HFF-Myc (cell line): ENCODE measurements at regions not wholly inside any gene's neighbourhood (a gene's known extent, or its start where the extent isn't known, plus 50 kb on each side); places are given as distances from the start of the nearest gene placed in this dataset.

ENCODE experiments used
- DNase-seq: peaks from one replicate; pipeline ENCODE4 v3.0.0-alpha.2; 2011; ENCODE audit warnings: low read depth; ENCODE audit errors: extremely low read depth
- H3K4me3 ChIP-seq: replicated peaks from 2 replicates; pipeline ENCODE4 v1.5.1; 2011; ENCODE audit warnings: low read depth, mild to moderate bottlenecking, control low read depth, low read length
- CTCF ChIP-seq: IDR thresholded peaks from 2 replicates; pipeline ENCODE4 v1.5.1; 2012; ENCODE audit warnings: mild to moderate bottlenecking, low read depth, low read length, control low read depth; ENCODE audit errors: missing control alignments

GRCh38 chr7:371779-372545 is 82.0 kb downstream of the FOXL3 start:
- no peak for TF ChIP-seq CTCF
- DNase-seq = no peak
- H3K4me3 ChIP-seq = no peak overlapping the region

DNA sequence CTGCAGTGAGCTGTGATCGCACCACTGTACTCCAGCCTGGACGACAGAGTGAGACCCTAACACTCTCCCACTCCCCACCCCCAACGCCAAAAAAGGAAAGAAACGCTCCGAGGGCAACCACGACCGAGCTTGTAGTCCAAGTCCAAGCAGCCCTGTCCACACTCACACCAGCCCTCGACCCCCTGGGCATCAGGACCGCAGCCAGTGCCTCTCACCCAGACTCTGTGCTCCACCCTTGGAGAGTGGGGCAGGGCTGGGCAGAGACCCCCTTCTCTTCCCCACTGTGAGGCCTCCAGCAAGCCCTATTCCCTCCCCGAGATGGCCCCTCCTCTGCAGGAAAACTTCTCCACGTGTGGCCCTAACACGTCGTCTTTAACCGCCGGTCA is 82.6 kb downstream of the FOXL3 start:
- no peak for TF ChIP-seq CTCF
- H3K4me3 ChIP-seq = no peak overlapping the region
- DNase-seq = no peak

DNA sequence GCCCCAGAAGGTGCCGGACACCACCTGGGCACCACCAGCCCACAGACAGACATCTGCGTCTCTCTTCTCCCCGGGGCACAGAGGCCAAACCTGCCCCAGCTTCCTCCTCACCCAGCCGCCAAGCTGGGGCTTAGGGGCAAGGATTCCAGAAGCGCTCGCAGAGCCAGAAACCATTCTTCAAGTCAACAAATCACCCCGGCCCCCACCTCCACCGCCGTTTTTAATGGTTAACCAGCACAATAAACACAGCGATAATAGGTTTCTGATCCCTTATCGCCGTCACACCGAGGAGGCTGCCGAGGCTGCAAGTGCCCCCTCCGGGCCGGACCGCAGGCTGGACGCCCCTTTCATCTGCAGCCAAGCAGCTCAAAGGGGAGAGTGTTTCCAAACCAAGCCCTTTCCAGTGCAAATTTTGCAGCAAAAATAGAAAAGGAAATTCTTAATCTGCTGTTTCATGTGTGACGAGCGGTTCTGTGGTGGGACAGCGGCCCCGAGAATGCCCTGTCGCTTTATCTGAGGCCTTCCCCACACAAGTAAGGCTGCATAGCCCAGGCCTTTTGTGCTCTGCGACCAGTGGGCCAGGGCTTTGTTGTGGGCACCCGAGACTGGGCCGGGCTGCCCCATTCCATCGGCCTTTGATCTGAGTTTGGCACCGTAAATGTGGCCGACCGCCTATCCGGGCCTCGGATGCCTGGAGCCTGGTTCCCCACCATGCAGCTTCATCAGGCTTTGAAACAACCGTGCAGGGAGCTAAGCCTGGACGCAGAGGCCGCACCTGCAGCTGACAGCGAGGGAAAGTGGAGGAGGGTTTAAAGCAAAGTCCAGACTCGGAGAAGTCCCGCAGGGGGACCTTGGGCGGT is 83.2 kb downstream of the FOXL3 start:
- TF ChIP-seq CTCF = no peak

DNA sequence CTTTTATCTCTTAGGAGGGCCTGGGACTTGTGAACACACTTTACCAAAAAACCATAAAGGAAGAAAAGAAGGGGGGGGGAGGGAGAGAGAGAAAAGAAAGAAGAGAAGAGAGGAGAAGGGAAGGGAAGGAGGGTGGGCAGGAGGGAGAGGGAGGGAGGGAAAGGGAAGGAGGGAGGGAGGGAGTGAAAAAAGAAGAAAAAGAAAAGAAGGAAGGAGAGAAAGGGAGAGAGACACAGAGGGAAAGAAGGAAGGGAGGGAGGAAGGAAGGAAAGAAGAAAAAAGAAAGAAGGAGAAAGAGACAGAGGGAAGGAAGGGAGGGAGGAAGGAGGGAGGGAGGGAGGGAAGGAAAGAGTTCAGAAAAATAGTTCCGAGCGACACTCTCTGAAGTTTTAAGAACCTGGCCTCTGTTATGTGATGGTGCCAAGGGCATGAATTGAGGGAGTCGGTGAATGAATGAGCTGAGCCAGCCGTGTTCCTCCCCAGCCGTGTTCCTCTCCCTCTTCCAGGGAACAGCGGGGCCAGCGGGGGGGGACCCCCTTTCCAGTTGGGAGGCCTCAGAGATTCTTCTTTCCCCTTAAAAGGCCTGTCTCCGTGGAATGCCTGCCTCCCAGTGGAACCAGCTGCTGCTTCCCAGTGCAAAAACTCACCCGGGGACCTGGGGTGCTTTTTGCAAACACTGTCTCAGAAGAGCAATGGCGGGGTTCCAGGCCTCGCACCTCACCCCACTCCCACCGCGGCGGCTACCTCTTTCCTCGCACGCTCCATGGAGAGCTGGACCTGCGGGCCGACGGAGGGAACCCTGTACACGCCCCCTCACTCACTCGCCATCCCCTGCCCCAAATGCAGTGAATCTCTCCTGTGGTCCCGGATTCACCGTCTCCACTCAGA is 84.1 kb downstream of the FOXL3 start:
- DNase-seq = no peak
- no peak overlapping the region for H3K4me3 ChIP-seq
- no peak for TF ChIP-seq CTCF

More for the DNA sequence above, 83.2 kb downstream of the FOXL3 start:
- no peak for DNase-seq
- H3K4me3 ChIP-seq = no peak overlapping the region

DNA sequence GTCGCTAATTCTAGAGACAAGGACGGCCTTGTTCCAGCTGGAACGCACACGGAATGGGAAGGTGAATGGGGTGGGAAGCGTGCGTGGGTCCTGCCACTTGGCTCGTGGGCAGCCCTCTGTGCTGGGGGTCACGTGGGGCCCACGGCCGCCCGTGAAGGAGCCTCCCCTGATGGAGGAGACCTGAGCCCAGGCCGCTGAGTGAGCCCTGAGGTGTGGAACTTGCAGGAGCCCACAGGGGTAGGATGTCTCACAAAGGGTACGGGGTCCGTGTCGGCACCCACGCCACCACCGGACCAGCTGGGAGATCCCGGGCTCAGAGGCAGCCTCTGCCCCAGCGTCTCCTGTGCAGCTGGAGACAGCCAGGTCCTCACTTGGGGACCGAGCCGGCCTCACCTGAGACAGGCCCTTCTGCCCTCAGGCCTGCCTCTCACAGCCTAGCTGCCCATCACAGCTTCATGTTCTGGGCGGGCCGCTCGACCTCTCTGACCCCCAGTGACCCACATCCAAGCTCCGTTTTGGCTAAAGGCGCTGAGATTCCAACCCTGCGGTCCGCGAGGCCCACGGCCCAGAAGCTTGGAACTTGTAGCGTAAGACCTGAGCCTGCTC is 84.8 kb downstream of the FOXL3 start:
- DNase-seq = no peak
- H3K4me3 ChIP-seq = no peak overlapping the region
- no peak for TF ChIP-seq CTCF

- no peak overlapping the region for H3K4me3 ChIP-seq
- no peak for DNase-seq
- no peak for TF ChIP-seq CTCF
These were observed 85.4 kb downstream of the FOXL3 start for GRCh38 chr7:375321-375831.
